H1 (cell line): ENCODE measurements at regions not wholly inside any gene's neighbourhood (a gene's known extent, or its start where the extent isn't known, plus 50 kb on each side); places are given as distances from the start of the nearest gene placed in this dataset.

ENCODE experiments used
- CTCF ChIA-PET: fragments of 300-600 bp; sonication (Branson Sonifier 250); formaldehyde crosslinking; loops from one replicate; lab custom pipeline; 2021; ENCODE audit not compliant: partially characterized antibody; lab: Charles Lee
- POLR2A ChIA-PET: fragments of 300-600 bp; sonication (Branson Sonifier 250); formaldehyde crosslinking; loops from one replicate; lab custom pipeline; 2021; ENCODE audit warnings: inconsistent platforms; ENCODE audit not compliant: partially characterized antibody; lab: Charles Lee
- DNase-seq, 2 experiments: peaks; one replicate each; pipeline versions ENCODE4 v3.0.0 to v3.0.0-alpha.2; 2010 to 2022; ENCODE audit warnings: low spot score in 2 of 2, low read depth in 1 of 2, mixed read lengths in 1 of 2
- FAIRE-seq: peaks from 2 replicates; lab custom pipeline; 2011; peaks lifted over from hg19 to GRCh38; lab: Jason Lieb, UNC
- H2AFZ ChIP-seq: 2 replicates; pipeline ENCODE4 v1.8.1; 2012; ENCODE audit warnings: low read length, inconsistent platforms
- H2AK5ac ChIP-seq: 2 replicates; pipeline ENCODE4 v1.6.1; 2013; ENCODE audit warnings: low read depth, low read length
- H2BK120ac ChIP-seq: replicated peaks from 2 replicates; pipeline ENCODE3; 2013; ENCODE audit warnings: low read depth, low read length, inconsistent platforms
- H2BK12ac ChIP-seq: 2 replicates; pipeline ENCODE4 v1.6.1; 2013; ENCODE audit warnings: low read depth, low read length
- H2BK15ac ChIP-seq: 2 replicates; pipeline ENCODE4 v1.6.1; 2013; ENCODE audit warnings: low read length
- H2BK20ac ChIP-seq: 2 replicates; pipeline ENCODE4 v1.6.1; 2013; ENCODE audit warnings: low read length
- H2BK5ac ChIP-seq: 2 replicates; pipeline ENCODE4 v1.6.1; 2013; ENCODE audit warnings: low read depth, low read length
- H3K14ac ChIP-seq: 2 replicates; pipeline ENCODE4 v1.6.1; 2013; ENCODE audit warnings: inconsistent platforms; ENCODE audit not compliant: insufficient read length
- H3K18ac ChIP-seq: 2 replicates; pipeline ENCODE4 v1.6.1; 2013; ENCODE audit warnings: low read length; ENCODE audit errors: extremely low read depth
- H3K23ac ChIP-seq: 2 replicates; pipeline ENCODE4 v1.6.1; 2013; ENCODE audit warnings: inconsistent platforms; ENCODE audit not compliant: insufficient read length
- H3K23me2 ChIP-seq: 2 replicates; pipeline ENCODE4 v1.6.1; 2013; ENCODE audit warnings: low read depth, low read length
- H3K27ac ChIP-seq: 2 replicates; pipeline ENCODE4 v1.6.1; 2011; ENCODE audit warnings: low read depth, low read length, inconsistent platforms
- H3K27me3 ChIP-seq, 4 experiments: replicated peaks in 1 of 4; 1 replicate in 1 of 4; 2 replicates in 3 of 4; pipeline versions ENCODE4 v1.6.1 to v1.8.1; 2011 to 2013; ENCODE audit warnings: low read length in 3 of 4, mild to moderate bottlenecking in 3 of 4, inconsistent platforms in 2 of 4, mixed read lengths in 2 of 4, moderate library complexity in 1 of 4; ENCODE audit not compliant: control insufficient read depth in 3 of 4, insufficient read depth in 3 of 4; ENCODE audit errors: extremely low read depth in 1 of 4
- H3K36me3 ChIP-seq, 4 experiments: 2 replicates each; pipeline versions ENCODE4 v1.6.1 to v1.8.1; 2011 to 2013; ENCODE audit warnings: mild to moderate bottlenecking in 4 of 4, low read length in 3 of 4, moderate library complexity in 2 of 4, control low read depth in 1 of 4, inconsistent platforms in 1 of 4; ENCODE audit not compliant: insufficient read depth in 4 of 4, control insufficient read depth in 2 of 4
- H3K4ac ChIP-seq: replicated peaks from 2 replicates; pipeline ENCODE3; 2013; ENCODE audit warnings: low read length, low read depth, mixed read lengths, inconsistent platforms; ENCODE audit not compliant: insufficient read length
- H3K4me1 ChIP-seq, 4 experiments: replicated peaks in 1 of 4; 1 replicate in 1 of 4; 2 replicates in 3 of 4; pipeline versions ENCODE4 v1.6.1 to v1.8.1; 2011 to 2013; ENCODE audit warnings: low read length in 3 of 4, inconsistent platforms in 2 of 4, mixed read lengths in 1 of 4; ENCODE audit not compliant: insufficient read depth in 4 of 4, control insufficient read depth in 3 of 4
- H3K4me2 ChIP-seq, 2 experiments: 2 replicates each; pipeline versions ENCODE4 v1.6.1 to v1.8.1; 2011 to 2013; ENCODE audit warnings: low read depth in 2 of 2, low read length in 2 of 2, control low read depth in 1 of 2, inconsistent platforms in 1 of 2, mild to moderate bottlenecking in 1 of 2; ENCODE audit not compliant: insufficient read depth in 1 of 2
- H3K4me3 ChIP-seq, 4 experiments: fragments of 200-600, 300-600 bp in 1 of 4; sonication (generic), shearing (Covaris generic), sonication (Bioruptor Twin) in 1 of 4; 2 replicates each; pipeline versions ENCODE4 v1.5.1 to v1.8.1; 2011 to 2016; ENCODE audit warnings: low read length in 4 of 4, low read depth in 3 of 4, control low read depth in 2 of 4, inconsistent platforms in 2 of 4, mild to moderate bottlenecking in 2 of 4, mixed read lengths in 1 of 4, moderate library complexity in 1 of 4; ENCODE audit not compliant: insufficient read depth in 2 of 4; ENCODE audit errors: extremely low read depth in 1 of 4
- H3K56ac ChIP-seq: replicated peaks from 2 replicates; pipeline ENCODE3; 2013; ENCODE audit warnings: low read depth, mild to moderate bottlenecking, mixed read lengths, low read length, inconsistent platforms; ENCODE audit not compliant: insufficient read length
- H3K79me1 ChIP-seq: 2 replicates; pipeline ENCODE4 v1.6.1; 2013; ENCODE audit warnings: low read depth, low read length, control low read depth
- H3K79me2 ChIP-seq, 2 experiments: 2 replicates each; pipeline versions ENCODE4 v1.6.1 to v1.8.1; 2012 to 2013; ENCODE audit warnings: low read length in 2 of 2, mild to moderate bottlenecking in 2 of 2, inconsistent platforms in 1 of 2; ENCODE audit not compliant: insufficient read depth in 2 of 2, control insufficient read depth in 1 of 2
- H3K9ac ChIP-seq, 4 experiments: replicated peaks in 1 of 4; 1 replicate in 1 of 4; 2 replicates in 3 of 4; pipeline versions ENCODE4 v1.6.1 to v1.8.1; 2011 to 2013; ENCODE audit warnings: low read depth in 3 of 4, low read length in 3 of 4, control low read depth in 2 of 4, mild to moderate bottlenecking in 2 of 4, moderate library complexity in 2 of 4, inconsistent platforms in 1 of 4; ENCODE audit errors: extremely low read depth in 1 of 4
- H3K9me3 ChIP-seq, 2 experiments: 2 replicates each; pipeline versions ENCODE4 v1.6.1 to v1.8.1; 2012 to 2013; ENCODE audit warnings: mild to moderate bottlenecking in 2 of 2, moderate library complexity in 2 of 2, control low read depth in 1 of 2, inconsistent platforms in 1 of 2, low read depth in 1 of 2, low read length in 1 of 2, mixed read lengths in 1 of 2; ENCODE audit not compliant: insufficient read depth in 2 of 2
- H4K20me1 ChIP-seq, 2 experiments: replicated peaks in 1 of 2; 2 replicates each; pipeline versions ENCODE3 to v1.8.1; 2011 to 2013; ENCODE audit warnings: inconsistent platforms in 2 of 2, low read length in 2 of 2, mild to moderate bottlenecking in 1 of 2; ENCODE audit not compliant: insufficient read depth in 2 of 2, control insufficient read depth in 1 of 2
- H4K5ac ChIP-seq: 2 replicates; pipeline ENCODE4 v1.6.1; 2013; ENCODE audit warnings: low read length, low read depth, mixed read lengths, inconsistent platforms; ENCODE audit not compliant: insufficient read length
- H4K8ac ChIP-seq: 2 replicates; pipeline ENCODE4 v1.8.0; 2013; ENCODE audit warnings: mild to moderate bottlenecking, moderate library complexity, low read length, inconsistent platforms; ENCODE audit not compliant: insufficient read depth; ENCODE audit errors: extremely low read depth
- H4K91ac ChIP-seq: replicated peaks from 2 replicates; pipeline ENCODE3; 2013; ENCODE audit warnings: low read length, mixed read lengths, inconsistent platforms; ENCODE audit not compliant: insufficient read length
- CEBPB ChIP-seq: IDR thresholded peaks from 2 replicates; pipeline ENCODE4 v1.6.1; 2012; ENCODE audit warnings: low read depth, low read length
- CHD2 ChIP-seq: IDR thresholded peaks from 2 replicates; pipeline ENCODE4 v1.6.1; 2012; ENCODE audit warnings: low read length, improper control_type of control experiment
- CREB1 ChIP-seq: IDR thresholded peaks from 2 replicates; pipeline ENCODE4 v1.6.1; 2012; ENCODE audit warnings: inconsistent platforms
- FOSL1 ChIP-seq: IDR thresholded peaks from 2 replicates; pipeline ENCODE4 v1.6.1; 2011; ENCODE audit warnings: mild to moderate bottlenecking, low read depth, low read length, moderate library complexity; ENCODE audit not compliant: insufficient read depth
- GTF2F1 ChIP-seq: IDR thresholded peaks from 2 replicates; pipeline ENCODE4 v1.6.1; 2012; ENCODE audit warnings: low read depth, low read length, improper control_type of control experiment, borderline replicate concordance
- JUND ChIP-seq: IDR thresholded peaks from 2 replicates; pipeline ENCODE4 v1.6.1; 2011; ENCODE audit warnings: mild to moderate bottlenecking, improper control_type of control experiment, low read length
- KDM4A ChIP-seq: IDR thresholded peaks from one replicate; pipeline ENCODE4 v1.7.1; 2012; ENCODE audit warnings: low read depth, mild to moderate bottlenecking, moderate library complexity, low read length, inconsistent platforms; ENCODE audit not compliant: severe bottlenecking
- NRF1 ChIP-seq: IDR thresholded peaks from 2 replicates; pipeline ENCODE4 v1.6.1; 2011; ENCODE audit warnings: mild to moderate bottlenecking, low read depth, low read length, improper control_type of control experiment
- POLR2A ChIP-seq, 2 experiments: IDR thresholded peaks; 1 replicate in 1 of 2; 2 replicates in 1 of 2; pipeline ENCODE4 v1.6.1; 2011; ENCODE audit warnings: low read depth in 2 of 2, low read length in 2 of 2, mild to moderate bottlenecking in 2 of 2; ENCODE audit errors: control extremely low read depth in 1 of 2
- POU5F1 ChIP-seq: IDR thresholded peaks from 2 replicates; pipeline ENCODE4 v1.6.1; 2011; ENCODE audit warnings: low read depth, mild to moderate bottlenecking, low read length, moderate library complexity
- RAD21 ChIP-seq, 2 experiments: IDR thresholded peaks in 1 of 2; conservative IDR thresholded peaks in 1 of 2; 2 replicates each; pipeline ENCODE4 v1.6.1; 2011; ENCODE audit warnings: low read depth in 2 of 2, low read length in 2 of 2, improper control_type of control experiment in 1 of 2, inconsistent platforms in 1 of 2, mild to moderate bottlenecking in 1 of 2, moderate library complexity in 1 of 2
- TBP ChIP-seq: IDR thresholded peaks from 2 replicates; pipeline ENCODE4 v1.6.1; 2011; ENCODE audit warnings: low read depth, low read length, improper control_type of control experiment
- TEAD4 ChIP-seq: IDR thresholded peaks from 2 replicates; pipeline ENCODE4 v1.6.1; 2012; ENCODE audit warnings: low read depth, low read length, inconsistent platforms, mixed read lengths
- WGBS, 2 experiments: shearing (Covaris generic) in 1 of 2; methylation state at CpG; one replicate each; pipeline versions ENCODE4 v1.1.6 to v1.1.7; 2013 to 2015; ENCODE audit warnings: low lambda C conversion rate in 2 of 2, mixed read lengths in 2 of 2, inconsistent platforms in 1 of 2, low coverage in 1 of 2, missing lambda C conversion rate in 1 of 2; ENCODE audit not compliant: insufficient replicate concordance in 2 of 2, insufficient coverage in 1 of 2, insufficient read length in 1 of 2; ENCODE audit errors: extremely low coverage in 1 of 2, missing lambda C conversion rate in 1 of 2; 5-methylcytosine and 5-hydroxymethylcytosine counted together
- TF ChIP-seq, protein P1 (sequence below), 3 experiments: IDR thresholded peaks; 1 replicate in 2 of 3; 2 replicates in 1 of 3; pipeline versions ENCODE4 v1.5.1 to v1.6.1; 2011; ENCODE audit warnings: low read length in 3 of 3, mild to moderate bottlenecking in 3 of 3, inconsistent platforms in 2 of 3, low read depth in 1 of 3, moderate library complexity in 1 of 3; ENCODE audit not compliant: insufficient read depth in 1 of 3; ENCODE audit errors: control extremely low read depth in 1 of 3

- Histone ChIP-seq H2BK120ac (no peak overlapping the region), H2BK15ac (no peak overlapping the region), H3K27ac (no peak overlapping the region), H3K9me3 (no peaks in the 10 kb centered on the region), H3K18ac (no peak overlapping the region), H4K5ac (no peak overlapping the region), H3K4me1 (peaks cover 0 to 4% (median 3%) of the 10 kb centered on the region in 4 experiments; a peak in 4 of 7 replicates), H3K4me3 (no peak overlapping the region), H4K91ac (no peak overlapping the region), H3K23ac (no peak overlapping the region), H4K20me1 (no peaks in the 10 kb centered on the region), H3K56ac (no peak overlapping the region), H2AFZ (no peak overlapping the region), H3K27me3 (no peaks in the 10 kb centered on the region), H2AK5ac (no peak overlapping the region), H3K79me1 (no peaks in the 10 kb centered on the region), H2BK12ac (no peak overlapping the region), H3K36me3 (no peaks in the 10 kb centered on the region), H3K4me2 (no peak overlapping the region), H4K8ac (no peak overlapping the region), H3K14ac (no peak overlapping the region), H3K9ac (no peak overlapping the region), H3K4ac (no peak overlapping the region), H3K79me2 (no peaks in the 10 kb centered on the region), H3K23me2 (no peaks in the 10 kb centered on the region), H2BK5ac (no peak overlapping the region), H2BK20ac (no peak overlapping the region)
- ChIA-PET CTCF (interaction anchor here (10.4 kb wide), 1 partner anchor 16 kb away, joined by 247 read pairs; no protein-coding TSS in a partner anchor), POLR2A (no interaction called here)
- FAIRE-seq (no peak), DNase-seq (no peak)
- WGBS, 2 experiments = 93% methylated on average over 3 of the region's 3 CpGs; no CpG with 5 or more reads in 1 of the 2 experiments
- TF ChIP-seq RAD21 (IDR thresholded peaks at IDR 0.05 in 1 of 2, conservative IDR thresholded peaks at IDR 0.05 in 1 of 2; ENCODE audit: low read depth in 2 of 2, low read length in 2 of 2) = no peak
- no peak for TF ChIP-seq CEBPB
- TF ChIP-seq GTF2F1 = no peak
- no peak for TF ChIP-seq FOSL1
- TF ChIP-seq TEAD4 = no peak
- no peak for TF ChIP-seq JUND
- TF ChIP-seq KDM4A = no peak
- no peak for TF ChIP-seq NRF1
- TF ChIP-seq POLR2A (IDR thresholded peaks at IDR 0.05; ENCODE audit: control extremely low read depth in 1 of 2, low read depth in 2 of 2, low read length in 2 of 2) = no peak
- TF ChIP-seq CREB1 = no peak
- no peak for TF ChIP-seq POU5F1
- TF ChIP-seq TBP = no peak
- no peak for TF ChIP-seq CHD2
- TF ChIP-seq, protein P1, sequence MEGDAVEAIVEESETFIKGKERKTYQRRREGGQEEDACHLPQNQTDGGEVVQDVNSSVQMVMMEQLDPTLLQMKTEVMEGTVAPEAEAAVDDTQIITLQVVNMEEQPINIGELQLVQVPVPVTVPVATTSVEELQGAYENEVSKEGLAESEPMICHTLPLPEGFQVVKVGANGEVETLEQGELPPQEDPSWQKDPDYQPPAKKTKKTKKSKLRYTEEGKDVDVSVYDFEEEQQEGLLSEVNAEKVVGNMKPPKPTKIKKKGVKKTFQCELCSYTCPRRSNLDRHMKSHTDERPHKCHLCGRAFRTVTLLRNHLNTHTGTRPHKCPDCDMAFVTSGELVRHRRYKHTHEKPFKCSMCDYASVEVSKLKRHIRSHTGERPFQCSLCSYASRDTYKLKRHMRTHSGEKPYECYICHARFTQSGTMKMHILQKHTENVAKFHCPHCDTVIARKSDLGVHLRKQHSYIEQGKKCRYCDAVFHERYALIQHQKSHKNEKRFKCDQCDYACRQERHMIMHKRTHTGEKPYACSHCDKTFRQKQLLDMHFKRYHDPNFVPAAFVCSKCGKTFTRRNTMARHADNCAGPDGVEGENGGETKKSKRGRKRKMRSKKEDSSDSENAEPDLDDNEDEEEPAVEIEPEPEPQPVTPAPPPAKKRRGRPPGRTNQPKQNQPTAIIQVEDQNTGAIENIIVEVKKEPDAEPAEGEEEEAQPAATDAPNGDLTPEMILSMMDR (IDR thresholded peaks at IDR 0.05; ENCODE audit: control extremely low read depth in 1 of 3, insufficient read depth in 1 of 3, low read depth in 1 of 3, low read length in 3 of 3) = no peak
Measured at GRCh38 chr18:43574974-43575373, 297.7 kb upstream of the SYT4 start.
